CD14-positive monocyte (primary cell): ENCODE measurements at regions not wholly inside any gene's neighbourhood (a gene's known extent, or its start where the extent isn't known, plus 50 kb on each side); places are given as distances from the start of the nearest gene placed in this dataset.

Experiments
- DNase-seq, 3 donors: peaks; one replicate each; pipeline ENCODE4 v3.0.0-alpha.2; 2011 to 2022
- H2AFZ ChIP-seq: 2 replicates; pipeline ENCODE4 v1.6.0; 2012; ENCODE audit warnings: mild to moderate bottlenecking, low read depth, low read length, inconsistent platforms; ENCODE audit not compliant: insufficient read depth, poor library complexity, severe bottlenecking
- H3K27ac ChIP-seq, 2 donors: 1 replicate in 1 of 2; 2 replicates in 1 of 2; pipeline ENCODE4 v1.5.1; 2012 to 2013; ENCODE audit warnings: low read length in 2 of 2, control low read depth in 1 of 2, inconsistent platforms in 1 of 2, low read depth in 1 of 2, mild to moderate bottlenecking in 1 of 2
- H3K27me3 ChIP-seq, 2 donors: one replicate each; pipeline versions ENCODE4 v1.6.0 to v1.6.1; 2011 to 2013; ENCODE audit warnings: low read length in 2 of 2; ENCODE audit not compliant: control insufficient read depth in 2 of 2, insufficient read depth in 2 of 2
- H3K36me3 ChIP-seq, 2 donors: replicated peaks in 1 of 2; 1 replicate in 1 of 2; 2 replicates in 1 of 2; pipeline versions ENCODE4 v1.5.1 to v1.6.1; 2012 to 2013; ENCODE audit warnings: low read length in 2 of 2, control low read depth in 1 of 2, inconsistent platforms in 1 of 2, mild to moderate bottlenecking in 1 of 2; ENCODE audit not compliant: insufficient read depth in 2 of 2, control insufficient read depth in 1 of 2
- H3K4me1 ChIP-seq, 2 donors: 1 replicate in 1 of 2; 2 replicates in 1 of 2; pipeline versions ENCODE4 v1.5.1 to v1.6.1; 2012 to 2013; ENCODE audit warnings: low read length in 2 of 2, control low read depth in 1 of 2, inconsistent platforms in 1 of 2, mild to moderate bottlenecking in 1 of 2, moderate library complexity in 1 of 2; ENCODE audit not compliant: insufficient read depth in 2 of 2, control insufficient read depth in 1 of 2
- H3K4me2 ChIP-seq: replicated peaks from 2 replicates; pipeline ENCODE3; 2012; ENCODE audit warnings: low read length, moderate library complexity, mild to moderate bottlenecking; ENCODE audit not compliant: poor library complexity, severe bottlenecking; ENCODE audit errors: extremely low read depth
- H3K4me3 ChIP-seq, 3 experiments: fragments of 200-600 bp in 1 of 3; sonication (generic) in 1 of 3; replicated peaks in 1 of 3; 1 replicate in 2 of 3; 2 replicates in 1 of 3; pipeline ENCODE4 v1.5.1; 2011 to 2013; ENCODE audit warnings: low read length in 3 of 3, mild to moderate bottlenecking in 3 of 3, control low read depth in 2 of 3, low read depth in 2 of 3, inconsistent platforms in 1 of 3, moderate library complexity in 1 of 3
- H3K79me2 ChIP-seq: 2 replicates; pipeline ENCODE4 v1.6.0; 2012; ENCODE audit warnings: mild to moderate bottlenecking, control low read depth, inconsistent platforms, low read length, moderate library complexity; ENCODE audit not compliant: insufficient read depth
- H3K9ac ChIP-seq: 2 replicates; pipeline ENCODE4 v1.6.0; 2017; ENCODE audit warnings: low read length, mild to moderate bottlenecking; ENCODE audit not compliant: insufficient read depth, poor library complexity, severe bottlenecking
- H3K9me3 ChIP-seq, 2 donors: replicated peaks in 1 of 2; 1 replicate in 1 of 2; 2 replicates in 1 of 2; pipeline versions ENCODE4 v1.5.1 to v1.6.1; 2012 to 2013; ENCODE audit warnings: low read length in 2 of 2, control low read depth in 1 of 2; ENCODE audit not compliant: control insufficient read depth in 1 of 2, insufficient read depth in 1 of 2
- H4K20me1 ChIP-seq: 2 replicates; pipeline ENCODE4 v1.6.0; 2012; ENCODE audit warnings: mild to moderate bottlenecking, low read length, control low read depth, moderate library complexity; ENCODE audit not compliant: insufficient read depth
- H3K27ac Mint-ChIP-seq, 7 donors: one replicate each; pipeline ENCODE4 v1.8.0; 2020; ENCODE audit warnings: mild to moderate bottlenecking in 7 of 7, mixed read lengths in 7 of 7, moderate library complexity in 6 of 7, inconsistent platforms in 2 of 7
- H3K27me3 Mint-ChIP-seq, 3 donors: one replicate each; pipeline ENCODE4 v1.8.0; 2021 to 2022; ENCODE audit warnings: low read depth in 3 of 3, mild to moderate bottlenecking in 3 of 3, mixed read lengths in 3 of 3, moderate library complexity in 3 of 3, inconsistent platforms in 1 of 3
- H3K36me3 Mint-ChIP-seq, 2 donors: one replicate each; pipeline ENCODE4 v1.8.0; 2020; ENCODE audit warnings: mixed read lengths in 2 of 2, inconsistent platforms in 1 of 2, mild to moderate bottlenecking in 1 of 2
- H3K4me1 Mint-ChIP-seq: one replicate; pipeline ENCODE4 v1.8.0; 2020; ENCODE audit warnings: mild to moderate bottlenecking, mixed read lengths
- H3K4me3 Mint-ChIP-seq, 2 donors: one replicate each; pipeline ENCODE4 v1.8.0; 2020; ENCODE audit warnings: mild to moderate bottlenecking in 2 of 2, mixed read lengths in 2 of 2, moderate library complexity in 1 of 2
- H3K9me3 Mint-ChIP-seq, 7 donors: one replicate each; pipeline ENCODE4 v1.8.0; 2020 to 2022; ENCODE audit warnings: mixed read lengths in 7 of 7, mild to moderate bottlenecking in 6 of 7, moderate library complexity in 6 of 7, inconsistent platforms in 2 of 7
- CTCF ChIP-seq: fragments of 200-600 bp; IDR thresholded peaks from one replicate; pipeline ENCODE4 v1.8.0; 2022; ENCODE audit warnings: antibody characterized with exemption, mild to moderate bottlenecking
- WGBS: methylation state at CpG from one replicate; pipeline ENCODE4 v1.1.5; 2013; ENCODE audit warnings: missing lambda C conversion rate; ENCODE audit not compliant: insufficient coverage; 5-methylcytosine and 5-hydroxymethylcytosine counted together
- intact Hi-C, 2 donors: fragments of 100-400 bp; cut with micrococcal nuclease; formaldehyde crosslinking; loops; one replicate each; pipeline versions ENCODE4 v1.15.0 to v1.15.1; 2023

DNA sequence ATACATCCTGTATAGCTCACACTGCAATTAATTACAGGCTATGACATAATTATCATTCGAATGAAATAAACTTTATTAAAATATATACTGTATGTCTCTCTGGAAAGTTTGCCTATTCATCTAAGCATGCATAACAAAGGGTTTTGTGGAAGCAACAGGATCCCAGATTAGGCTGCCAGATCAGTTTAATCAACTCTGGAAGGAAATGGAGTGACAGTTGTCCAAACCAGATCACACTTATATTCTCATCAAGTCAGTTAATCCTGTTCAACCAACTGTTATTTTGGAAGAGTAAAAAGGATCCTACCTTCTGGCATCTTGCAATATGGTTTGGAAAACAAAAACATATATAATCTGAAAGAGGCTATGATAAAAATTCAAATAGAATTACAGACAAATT is 312.2 kb downstream of the FAT4 start:
- H3K9me3 ChIP-seq: no peaks in the 10 kb centered on the region
- no peak overlapping the region for H2AFZ ChIP-seq
- intact Hi-C loops: no loop called here
- H4K20me1 ChIP-seq: no peaks in the 10 kb centered on the region
- H3K4me1 Mint-ChIP-seq: no peaks in the 10 kb centered on the region
- DNase-seq: no peak
- no peaks in the 10 kb centered on the region for H3K4me1 ChIP-seq
- H3K4me3 ChIP-seq: no peak overlapping the region
- no peaks in the 10 kb centered on the region for H3K27me3 ChIP-seq
- H3K36me3 Mint-ChIP-seq: no peaks in the 10 kb centered on the region
- H3K9me3 Mint-ChIP-seq: peaks cover 0 to 8% (median 0%) of the 10 kb centered on the region in 7 donors
- no peak for TF ChIP-seq CTCF
- no peak overlapping the region for H3K27ac Mint-ChIP-seq
- H3K4me3 Mint-ChIP-seq: no peak overlapping the region
- H3K36me3 ChIP-seq: no peaks in the 10 kb centered on the region
- H3K27ac ChIP-seq: no peak overlapping the region
- H3K27me3 Mint-ChIP-seq: no peaks in the 10 kb centered on the region
- no peak overlapping the region for H3K9ac ChIP-seq
- H3K4me2 ChIP-seq: no peak overlapping the region
- no CpG with 5 or more reads among the region's 1 CpG for WGBS
- no peaks in the 10 kb centered on the region for H3K79me2 ChIP-seq

DNA sequence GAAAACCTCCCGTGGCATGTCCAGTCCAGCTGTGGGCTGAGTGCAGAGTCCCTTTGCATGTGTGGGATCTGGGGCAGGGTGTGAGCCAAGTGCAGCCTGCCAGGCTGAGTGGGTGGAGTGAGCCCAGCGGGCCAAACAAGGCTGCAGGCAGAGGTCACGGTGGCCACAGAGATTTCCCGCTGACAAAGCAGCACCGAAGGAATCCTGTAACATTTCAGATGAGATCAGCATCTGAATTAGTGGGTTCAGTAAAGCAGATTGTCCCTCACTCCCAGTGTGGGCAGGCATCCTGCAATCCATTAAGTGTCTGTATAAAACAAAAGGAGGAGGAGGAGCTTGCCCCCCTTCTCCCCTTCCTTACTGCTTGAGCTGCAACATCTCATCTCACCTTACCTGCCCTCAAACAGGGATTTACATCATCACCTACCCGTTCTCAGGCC is 324.4 kb downstream of the FAT4 start:
- H3K4me2 ChIP-seq: no peak overlapping the region
- WGBS: 84% methylated on average over 6 of the region's 6 CpGs
- intact Hi-C loops: no loop called here
- H3K79me2 ChIP-seq: no peaks in the 10 kb centered on the region
- no peak overlapping the region for H3K27ac ChIP-seq
- Mint-ChIP-seq H3K4me1 (no peaks in the 10 kb centered on the region), H3K27me3 (no peaks in the 10 kb centered on the region), H3K27ac (no peak overlapping the region), H3K36me3 (no peaks in the 10 kb centered on the region), H3K9me3 (peaks cover 2 to 14% (median 7%) of the 10 kb centered on the region in 7 donors), H3K4me3 (no peak overlapping the region)
- H3K9me3 ChIP-seq: peaks cover 0 to 15% of the 10 kb centered on the region in 2 donors
- TF ChIP-seq CTCF: no peak
- H3K27me3 ChIP-seq: no peaks in the 10 kb centered on the region
- H3K9ac ChIP-seq: no peak overlapping the region
- no peaks in the 10 kb centered on the region for H3K36me3 ChIP-seq
- no peaks in the 10 kb centered on the region for H3K4me1 ChIP-seq
- no peak overlapping the region for H3K4me3 ChIP-seq
- H4K20me1 ChIP-seq: no peaks in the 10 kb centered on the region
- DNase-seq: no peak
- no peak overlapping the region for H2AFZ ChIP-seq
